HG03442 (cell line): ENCODE measurements at regions not wholly inside any gene's neighbourhood (a gene's known extent, or its start where the extent isn't known, plus 50 kb on each side); places are given as distances from the start of the nearest gene placed in this dataset.

Experiments used
- ATAC-seq: cut with Tn5 transposase; IDR thresholded peaks from one replicate; pipeline ENCODE4 v1.9.1; 2021; ENCODE audit warnings: mild to moderate bottlenecking, moderate library complexity; ENCODE audit not compliant: unreplicated experiment

DNA sequence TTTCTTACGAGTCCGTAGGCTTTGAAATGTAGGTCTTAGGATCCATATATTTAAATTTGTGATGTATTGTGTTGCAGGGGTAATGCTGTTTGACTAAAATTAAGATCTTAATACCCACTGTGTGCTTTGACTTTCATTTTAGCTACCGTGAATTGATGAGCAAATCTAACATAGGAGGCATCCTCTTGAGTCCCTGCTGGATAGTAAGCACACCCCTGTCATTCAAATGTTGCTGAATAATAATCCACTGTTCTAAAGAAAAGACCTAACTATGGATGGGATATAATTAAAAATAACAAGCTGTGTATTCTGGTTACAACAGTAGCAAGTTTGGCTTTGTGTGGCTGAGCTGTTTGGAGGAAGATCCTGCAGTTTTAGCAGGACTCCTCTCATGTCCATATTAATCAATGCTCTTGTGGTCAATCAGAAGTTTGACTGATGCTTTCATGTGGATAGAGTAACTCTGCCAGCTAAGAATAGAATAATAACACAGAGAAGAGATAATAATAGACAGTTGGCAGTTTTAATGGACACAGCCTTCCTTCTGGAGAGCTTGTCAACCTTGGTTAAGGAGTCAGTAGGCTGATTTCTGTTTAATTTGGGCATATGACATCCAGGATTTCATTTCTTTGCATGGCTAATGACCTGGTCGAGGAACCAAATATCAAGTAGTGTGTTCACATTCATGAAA lies 148.1 kb upstream of the MIS18BP1 start:
- no peak for ATAC-seq

DNA sequence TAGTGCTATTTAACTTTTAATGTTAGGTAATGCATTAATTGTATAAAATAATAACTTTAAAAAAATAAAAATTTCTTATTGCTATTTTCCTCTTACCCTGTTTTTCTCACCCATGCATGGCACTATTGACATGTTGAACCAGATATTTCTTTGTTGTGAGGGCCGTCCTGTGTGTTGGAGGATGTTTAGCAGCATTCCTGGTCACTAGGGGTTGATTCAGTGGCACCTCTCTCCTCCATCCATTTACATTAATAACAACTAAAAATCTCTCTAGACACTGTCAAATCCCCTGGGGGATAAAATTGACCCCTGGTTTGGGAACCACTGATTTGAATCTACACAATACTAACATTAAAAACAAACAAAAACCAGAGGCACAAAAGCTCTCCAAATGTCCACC lies 147.5 kb upstream of the MIS18BP1 start:
- ATAC-seq = no peak

DNA sequence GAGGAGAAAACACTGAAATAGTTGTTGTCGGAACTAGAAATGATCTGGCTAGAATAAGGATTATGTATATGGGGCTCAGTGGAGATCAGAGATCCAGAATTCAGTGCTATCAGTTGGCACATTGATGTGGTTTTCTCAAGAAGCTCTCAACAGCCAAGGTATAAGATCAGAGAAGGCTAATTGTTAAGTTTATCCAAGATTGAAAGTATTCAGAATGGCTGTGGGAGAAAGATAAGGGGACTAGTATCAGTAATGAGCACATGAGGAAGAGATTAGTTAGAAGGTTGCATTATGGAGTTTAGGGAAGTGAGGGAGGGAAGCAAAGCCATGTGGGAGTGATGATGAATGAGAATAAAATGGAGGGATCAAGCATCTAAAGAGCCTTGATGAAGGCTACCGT lies 128.1 kb upstream of the MIS18BP1 start:
- no peak for ATAC-seq

DNA sequence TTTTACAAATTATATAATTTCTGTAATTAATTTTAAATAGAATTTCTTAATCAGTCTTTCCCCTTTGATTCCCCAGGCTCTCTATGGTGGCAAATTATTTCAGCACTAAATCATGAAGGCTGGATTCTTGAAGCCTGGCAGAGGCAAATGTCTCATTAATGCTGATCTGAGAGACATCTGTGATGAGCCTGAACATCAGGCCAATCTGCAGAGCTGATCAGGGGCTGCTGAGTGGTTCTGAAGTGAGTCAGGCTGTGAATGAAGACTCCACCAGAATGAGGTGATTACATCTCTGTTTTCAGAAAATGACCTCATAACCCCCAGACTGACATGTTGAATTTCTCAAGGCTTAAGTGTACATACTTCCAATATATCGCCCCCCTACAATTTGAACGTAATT lies 124.2 kb upstream of the MIS18BP1 start:
- ATAC-seq = no peak

DNA sequence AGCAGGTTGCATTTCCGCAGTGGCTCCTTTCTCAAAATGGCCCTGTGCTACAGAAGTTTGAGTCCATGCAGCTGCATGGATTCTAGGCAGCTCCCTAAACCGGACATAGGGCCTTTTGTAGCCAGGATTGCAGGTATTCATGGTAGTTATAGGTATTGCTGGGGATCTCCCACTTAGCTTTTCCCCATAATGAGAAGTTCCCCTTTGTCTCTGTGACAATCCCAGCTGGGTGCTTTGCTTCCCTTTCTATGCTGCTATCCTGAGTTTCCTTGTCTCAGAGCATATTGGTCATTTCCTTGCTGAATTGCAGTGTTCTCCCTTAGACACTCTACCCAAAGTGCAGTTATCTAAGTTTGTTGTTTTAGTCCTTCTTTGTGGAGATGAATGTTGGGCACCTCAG lies 120.9 kb upstream of the MIS18BP1 start:
- ATAC-seq = no peak

DNA sequence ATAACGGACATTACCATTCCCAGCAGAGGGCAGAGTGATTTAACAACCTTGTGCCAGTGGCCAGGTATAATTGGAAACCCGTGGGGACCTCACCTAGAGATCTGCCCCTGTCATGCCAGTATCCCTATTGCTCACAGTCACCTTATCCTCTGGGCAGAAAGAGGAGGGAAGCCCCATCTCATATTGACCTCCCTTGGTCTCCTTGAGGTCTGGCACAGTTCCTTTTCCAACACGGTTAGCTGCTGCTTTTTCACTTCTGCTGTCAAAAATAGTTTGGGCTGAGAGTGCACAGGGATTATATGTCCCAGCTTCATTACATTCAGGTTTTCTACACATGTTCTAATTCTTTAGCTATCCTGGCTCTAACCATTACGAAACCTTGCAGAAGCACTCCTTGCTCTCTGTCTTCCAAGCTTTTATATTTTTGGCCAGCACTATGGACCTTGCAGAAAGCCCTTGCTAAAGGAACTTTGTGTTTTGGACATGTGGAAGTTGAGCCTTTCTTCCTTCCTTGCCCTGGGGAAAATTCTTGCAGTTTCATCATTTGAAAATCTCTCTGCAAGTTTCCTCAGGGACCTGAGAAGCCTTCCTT lies 111.7 kb upstream of the MIS18BP1 start:
- no peak for ATAC-seq

DNA sequence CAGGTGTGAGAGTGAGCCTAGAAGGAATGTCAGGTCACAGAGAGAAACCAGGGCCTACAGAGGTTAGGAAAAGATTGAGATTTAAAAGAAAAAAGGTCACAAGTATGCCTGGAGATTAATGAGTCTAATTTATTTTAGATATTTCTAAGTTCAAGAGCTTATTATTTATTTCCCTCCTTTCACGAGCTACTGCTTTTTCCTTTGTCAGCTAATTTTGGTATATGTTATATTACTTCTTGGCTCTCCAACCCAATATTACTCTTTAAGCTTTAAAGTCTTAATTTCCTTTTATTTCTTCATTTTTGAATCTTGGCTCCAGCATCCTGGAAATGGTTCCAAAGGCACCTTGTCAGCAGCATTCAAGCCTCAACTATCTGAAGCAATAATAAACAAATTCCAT lies 109.5 kb upstream of the MIS18BP1 start:
- ATAC-seq = no peak

DNA sequence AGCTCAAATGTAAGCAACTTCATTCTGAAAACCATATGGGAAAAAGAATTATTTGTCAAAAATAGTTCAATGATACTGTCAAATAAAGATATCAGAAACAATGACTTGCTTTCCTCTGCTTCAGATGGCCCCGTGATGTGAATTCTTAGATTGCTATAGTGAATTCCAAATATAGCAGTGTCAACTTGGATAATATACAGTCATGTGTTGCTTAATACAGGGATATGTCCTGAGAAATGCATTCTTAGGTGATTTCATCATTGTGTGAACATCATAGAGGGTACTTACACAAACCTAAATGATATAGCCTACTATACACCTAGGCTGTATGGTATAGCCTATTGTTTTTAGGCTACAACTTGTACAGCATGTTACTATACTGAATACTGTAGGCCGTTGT lies 108.7 kb upstream of the MIS18BP1 start:
- ATAC-seq = no peak

DNA sequence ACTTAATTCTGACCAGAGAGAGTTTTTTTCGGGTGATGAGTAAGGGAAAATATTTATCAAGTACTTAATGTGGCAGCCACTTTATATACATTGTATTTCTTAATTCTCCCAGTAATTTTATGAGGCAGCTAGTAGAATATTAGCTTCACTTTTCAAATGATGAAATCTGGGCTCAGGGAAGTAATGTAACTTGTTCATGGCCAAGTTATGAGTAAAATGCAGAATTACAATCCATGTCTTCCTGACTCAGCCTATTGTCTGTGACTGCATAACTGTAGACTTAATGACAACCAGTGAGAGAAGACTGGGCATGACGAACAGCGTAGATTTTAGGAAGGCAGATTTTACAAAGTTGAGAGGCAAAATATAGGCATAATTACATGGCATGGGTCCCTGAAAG lies 106.7 kb upstream of the MIS18BP1 start:
- no peak for ATAC-seq

DNA sequence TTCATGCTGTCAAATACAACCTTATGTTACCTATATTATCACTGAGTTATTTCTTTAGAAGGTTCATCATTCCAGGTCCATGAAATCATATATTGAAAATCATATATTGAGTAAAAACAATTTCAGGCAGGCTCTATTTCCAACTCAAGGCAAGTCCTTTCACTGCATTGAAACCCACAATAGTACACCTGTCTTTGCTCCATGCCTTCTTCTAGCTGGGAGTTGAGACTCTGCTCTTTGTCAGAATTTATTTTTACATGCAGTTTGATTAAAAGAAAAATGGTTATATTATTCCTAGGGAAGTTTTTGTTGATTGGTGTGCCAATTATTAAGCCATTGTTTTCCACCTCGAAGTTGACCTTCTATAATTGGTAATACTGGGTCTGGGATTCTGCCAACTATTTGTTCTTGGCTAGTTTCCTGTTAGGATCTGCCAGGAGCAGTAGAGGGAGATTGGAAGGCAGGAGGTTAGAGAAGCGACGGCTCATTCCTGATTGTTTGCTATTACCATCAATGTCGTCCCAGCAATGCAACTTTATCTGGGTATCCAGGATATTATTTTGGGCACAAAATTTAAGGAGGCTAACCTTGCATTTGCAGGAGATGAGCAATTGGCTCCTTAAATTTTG lies 79.5 kb upstream of the MIS18BP1 start:
- no peak for ATAC-seq

DNA sequence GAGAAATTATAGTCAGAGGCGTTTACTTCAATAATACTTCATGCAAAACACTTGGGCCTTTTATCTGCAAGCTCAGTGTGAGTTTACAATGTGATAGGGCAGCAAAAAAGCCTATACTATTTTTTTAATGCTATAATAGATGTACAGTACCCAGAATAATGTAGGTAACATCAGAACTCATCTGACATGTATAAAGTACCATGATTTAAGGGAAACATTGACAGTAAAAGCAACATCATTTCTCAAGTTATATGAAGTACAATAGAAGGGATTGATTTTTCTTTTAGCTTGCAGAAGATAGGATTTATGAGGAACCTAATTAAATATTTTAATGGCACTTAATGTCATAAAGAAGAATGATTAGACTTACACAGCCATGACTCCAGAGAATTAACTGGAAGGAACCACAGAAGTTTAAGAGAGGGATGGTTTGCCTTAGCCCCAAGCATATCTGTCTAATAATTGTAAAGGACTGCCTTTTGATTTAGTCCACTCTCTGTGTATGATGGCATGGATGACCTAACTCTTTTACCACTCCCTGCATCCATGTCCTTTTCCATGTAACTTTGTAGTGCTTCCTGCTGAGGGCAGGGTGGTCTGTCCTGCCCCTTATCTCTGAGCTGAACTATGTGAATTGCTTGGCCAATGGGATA lies 55.9 kb upstream of the MIS18BP1 start:
- no peak for ATAC-seq
